GM23338 (cell line): ENCODE measurements at regions not wholly inside any gene's neighbourhood (a gene's known extent, or its start where the extent isn't known, plus 50 kb on each side); places are given as distances from the start of the nearest gene placed in this dataset.
"Not testable (repeated sequence)": the region's sequence is repeated elsewhere in the genome, so short reads cannot be mapped to it uniquely, and the experiment has no call there.

Experiments
- ATAC-seq: fragments of 200-7000 bp; cut with Tn5 transposase; 3 replicates; pipeline ENCODE4 v1.9.1; 2020
- DNase-seq: peaks from one replicate; pipeline ENCODE4 v3.0.0-alpha.2; 2015; ENCODE audit warnings: low spot score
- H2AFZ ChIP-seq: fragments of 200-600 bp; sonication (generic); 2 replicates; pipeline ENCODE4 v1.8.0; 2016; ENCODE audit warnings: antibody characterized with exemption, mild to moderate bottlenecking, moderate library complexity
- H3F3A ChIP-seq: fragments of 200-600 bp; sonication (generic); replicated peaks from 2 replicates; pipeline ENCODE4 v1.8.0; 2017; ENCODE audit warnings: antibody characterized with exemption, mixed run types, low read depth
- H3K27ac ChIP-seq: fragments of 200-600 bp; sonication (generic); 2 replicates; pipeline ENCODE4 v1.6.1; 2016; ENCODE audit warnings: low read depth
- H3K27me3 ChIP-seq: fragments of 200-600 bp; sonication (generic); 2 replicates; pipeline ENCODE4 v1.8.0; 2016; ENCODE audit warnings: mild to moderate bottlenecking, mixed run types, moderate library complexity; ENCODE audit not compliant: insufficient read depth
- H3K36me3 ChIP-seq: fragments of 200-600 bp; sonication (generic); 2 replicates; pipeline ENCODE4 v1.8.0; 2016; ENCODE audit warnings: mild to moderate bottlenecking; ENCODE audit not compliant: insufficient read depth
- H3K4me1 ChIP-seq: fragments of 200-600 bp; sonication (generic); 2 replicates; pipeline ENCODE4 v1.8.0; 2016; ENCODE audit warnings: mild to moderate bottlenecking, moderate library complexity; ENCODE audit not compliant: insufficient read depth
- H3K4me2 ChIP-seq: fragments of 200-600 bp; sonication (generic); 2 replicates; pipeline ENCODE4 v1.7.1; 2017; ENCODE audit warnings: mixed run types
- H3K4me3 ChIP-seq: fragments of 200-600 bp; sonication (generic); 2 replicates; pipeline ENCODE4 v1.6.1; 2016; ENCODE audit warnings: mixed run types
- H3K79me2 ChIP-seq: fragments of 200-600 bp; sonication (generic); replicated peaks from 2 replicates; pipeline ENCODE4 v1.8.0; 2017; ENCODE audit warnings: mild to moderate bottlenecking; ENCODE audit not compliant: insufficient read depth
- H3K9me2 ChIP-seq: fragments of 200-600 bp; sonication (generic); 2 replicates; pipeline ENCODE4 v1.8.0; 2017; ENCODE audit not compliant: insufficient read depth
- H4K20me1 ChIP-seq: fragments of 200-600 bp; sonication (generic); replicated peaks from 2 replicates; pipeline ENCODE4 v1.8.0; 2017; ENCODE audit warnings: mild to moderate bottlenecking; ENCODE audit not compliant: insufficient read depth
- H3K27ac Mint-ChIP-seq: 2 replicates; pipeline ENCODE4 v1.8.0; 2020; ENCODE audit warnings: inconsistent platforms, mild to moderate bottlenecking, moderate library complexity, mixed read lengths
- H3K27me3 Mint-ChIP-seq: 3 replicates; pipeline ENCODE4 v1.8.0; 2022; ENCODE audit warnings: low read depth, mild to moderate bottlenecking, moderate library complexity, mixed read lengths, inconsistent platforms; ENCODE audit not compliant: insufficient read depth, poor library complexity
- H3K36me3 Mint-ChIP-seq: 3 replicates; pipeline ENCODE4 v1.8.0; 2021; ENCODE audit warnings: low read depth, mild to moderate bottlenecking, inconsistent platforms, moderate library complexity, mixed read lengths
- H3K4me1 Mint-ChIP-seq: 3 replicates; pipeline ENCODE4 v1.8.0; 2020; ENCODE audit warnings: mild to moderate bottlenecking, inconsistent platforms, mixed read lengths
- H3K4me3 Mint-ChIP-seq: 3 replicates; pipeline ENCODE4 v1.8.0; 2021; ENCODE audit warnings: moderate library complexity, mild to moderate bottlenecking, inconsistent platforms, mixed read lengths
- H3K9me3 Mint-ChIP-seq: 3 replicates; pipeline ENCODE4 v1.8.0; 2020; ENCODE audit warnings: moderate library complexity, mild to moderate bottlenecking, inconsistent platforms, mixed read lengths
- CREB1 ChIP-seq: fragments of 250-450 bp; sonication (Bioruptor Pico); IDR thresholded peaks from 2 replicates; pipeline ENCODE4 v1.5.0; 2020; ENCODE audit warnings: low read depth, mild to moderate bottlenecking, moderate library complexity
- JUNB ChIP-seq: IDR thresholded peaks from one replicate; pipeline ENCODE4 v1.6.1; 2016; ENCODE audit warnings: antibody characterized with exemption; ENCODE audit not compliant: unreplicated experiment
- NANOG ChIP-seq: IDR thresholded peaks from 2 replicates; pipeline ENCODE4 v1.6.1; 2016; ENCODE audit warnings: antibody characterized with exemption, borderline replicate concordance
- STAT1 ChIP-seq: IDR thresholded peaks from one replicate; pipeline ENCODE4 v1.6.1; 2016; ENCODE audit warnings: antibody characterized with exemption; ENCODE audit not compliant: unreplicated experiment
- TF ChIP-seq, protein P1 (sequence below): fragments of 250-450 bp; sonication (Bioruptor Pico); IDR thresholded peaks from 2 replicates; pipeline ENCODE4 v1.5.0; 2020; ENCODE audit warnings: mild to moderate bottlenecking, moderate library complexity
- TF ChIP-seq, protein P2 (sequence below): IDR thresholded peaks from one replicate; pipeline ENCODE4 v1.6.1; 2018; ENCODE audit warnings: antibody characterized with exemption; ENCODE audit not compliant: unreplicated experiment

DNA sequence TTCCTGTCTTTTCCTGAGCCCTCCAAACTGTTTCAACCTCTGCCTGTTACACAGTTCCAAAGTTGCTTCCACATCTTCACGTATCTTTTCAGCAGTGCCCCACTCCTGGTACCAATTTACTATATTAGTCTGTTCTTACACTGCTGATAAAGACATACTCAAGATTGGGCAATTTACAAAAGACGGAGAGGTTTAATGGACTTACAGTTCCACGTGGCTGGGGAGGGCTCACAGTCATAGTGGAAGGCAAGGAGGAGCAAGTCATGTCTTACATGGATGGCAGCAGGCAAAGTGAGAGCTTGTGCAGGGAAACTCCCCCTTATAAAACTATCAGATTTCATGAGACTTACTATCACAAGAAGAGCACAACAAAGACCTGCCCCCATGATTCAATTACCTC lies 57.3 kb upstream of the NAMPT start:
- not testable (repeated sequence) for H3K4me1 ChIP-seq, H3K27me3 Mint-ChIP-seq, H3F3A ChIP-seq, H3K27ac Mint-ChIP-seq, H3K4me3 Mint-ChIP-seq, H3K4me1 Mint-ChIP-seq, H4K20me1 ChIP-seq, H3K4me3 ChIP-seq, H3K27ac ChIP-seq, H3K9me2 ChIP-seq, H2AFZ ChIP-seq, DNase-seq, H3K36me3 ChIP-seq, H3K4me2 ChIP-seq, H3K27me3 ChIP-seq, ATAC-seq, H3K79me2 ChIP-seq
- H3K9me3 Mint-ChIP-seq, result peaks cover 56% of the 10 kb centered on the region
- peaks cover 34% of the 10 kb centered on the region for H3K36me3 Mint-ChIP-seq

DNA sequence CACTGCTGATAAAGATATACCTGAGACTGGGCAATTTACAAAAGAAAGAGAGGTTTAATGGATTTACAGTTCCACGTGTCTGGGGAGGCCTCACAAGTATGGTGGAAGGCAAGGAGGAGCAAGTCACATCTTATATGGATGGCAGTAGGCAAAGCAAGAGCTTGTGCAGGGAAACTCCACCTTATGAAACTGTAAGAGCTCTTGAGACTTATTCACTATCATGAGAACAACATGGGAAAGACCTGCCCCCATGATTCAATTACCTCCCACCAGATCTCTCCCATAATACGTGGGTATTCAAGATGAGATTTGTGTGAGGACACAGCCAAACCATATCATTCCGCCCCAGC lies 55.4 kb upstream of the NAMPT start:
- not testable (repeated sequence) for H3K36me3 ChIP-seq, H3K27me3 ChIP-seq, ATAC-seq, H3K4me1 ChIP-seq, H3K4me2 ChIP-seq, H3K27ac Mint-ChIP-seq, H2AFZ ChIP-seq, DNase-seq, H3K27ac ChIP-seq, H3K4me3 Mint-ChIP-seq, H3K4me3 ChIP-seq, H3K9me2 ChIP-seq, H3K27me3 Mint-ChIP-seq, H3K79me2 ChIP-seq, H3K4me1 Mint-ChIP-seq, H3F3A ChIP-seq, H4K20me1 ChIP-seq
- Mint-ChIP-seq H3K9me3 (peaks cover 70% of the 10 kb centered on the region), H3K36me3 (peaks cover 34% of the 10 kb centered on the region)

DNA sequence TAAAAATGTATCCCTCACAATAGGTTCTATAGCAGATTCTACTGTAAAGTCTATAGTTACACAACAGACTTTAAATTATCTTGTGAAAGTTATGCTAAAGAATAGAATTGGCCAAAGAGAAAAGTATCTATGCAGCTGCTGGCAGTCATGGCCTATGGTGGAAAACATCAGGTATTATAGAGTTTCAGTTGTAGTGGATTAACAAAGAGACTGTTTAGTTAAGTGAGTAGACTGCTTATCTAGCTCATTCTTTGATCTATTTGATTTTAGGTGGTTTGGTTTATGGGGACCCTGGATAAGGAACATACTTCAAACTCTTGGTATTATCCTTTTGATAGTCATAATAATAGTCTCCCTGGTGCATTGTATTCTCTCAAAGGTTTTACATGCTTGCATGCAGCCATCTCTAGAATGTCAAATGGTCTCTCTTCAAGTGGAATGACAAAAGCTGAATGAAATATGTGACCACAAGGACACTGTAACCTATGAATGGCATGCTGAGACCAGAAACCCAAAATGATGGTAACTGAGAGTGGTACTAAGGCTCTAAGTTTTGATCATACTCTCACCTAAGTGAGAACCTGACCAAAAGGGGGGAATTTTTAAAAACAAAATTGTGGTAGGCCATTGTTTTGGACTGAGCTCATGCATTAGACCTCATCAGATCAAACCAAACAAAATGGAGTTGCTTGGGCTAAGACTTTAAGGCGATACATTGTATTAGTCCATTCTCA lies 54.9 kb upstream of the NAMPT start:
- Histone ChIP-seq H3F3A (no peaks in the 10 kb centered on the region), H3K4me1 (no peaks in the 10 kb centered on the region), H2AFZ (no peak overlapping the region), H3K36me3 (no peaks in the 10 kb centered on the region), H3K79me2 (no peaks in the 10 kb centered on the region), H3K4me2 (no peak overlapping the region), H4K20me1 (no peaks in the 10 kb centered on the region), H3K27me3 (no peaks in the 10 kb centered on the region), H3K9me2 (peaks cover 5% of the 10 kb centered on the region; the same call in 1 of the 2 replicates), H3K27ac (no peak overlapping the region), H3K4me3 (no peak overlapping the region)
- no peaks in the 10 kb centered on the region for H3K27me3 Mint-ChIP-seq
- H3K4me3 Mint-ChIP-seq, result no peak overlapping the region
- no peaks in the 10 kb centered on the region for H3K4me1 Mint-ChIP-seq
- H3K9me3 Mint-ChIP-seq, result peaks cover 70% of the 10 kb centered on the region
- no peak overlapping the region for H3K27ac Mint-ChIP-seq
- ATAC-seq, result no peak
- H3K36me3 Mint-ChIP-seq, result peaks cover 34% of the 10 kb centered on the region
- DNase-seq, result no peak
- TF ChIP-seq NANOG (no peak), CREB1 (CRISPR knock-in tag) (no peak), STAT1 (no peak), JUNB (no peak)
- TF ChIP-seq, protein P1, sequence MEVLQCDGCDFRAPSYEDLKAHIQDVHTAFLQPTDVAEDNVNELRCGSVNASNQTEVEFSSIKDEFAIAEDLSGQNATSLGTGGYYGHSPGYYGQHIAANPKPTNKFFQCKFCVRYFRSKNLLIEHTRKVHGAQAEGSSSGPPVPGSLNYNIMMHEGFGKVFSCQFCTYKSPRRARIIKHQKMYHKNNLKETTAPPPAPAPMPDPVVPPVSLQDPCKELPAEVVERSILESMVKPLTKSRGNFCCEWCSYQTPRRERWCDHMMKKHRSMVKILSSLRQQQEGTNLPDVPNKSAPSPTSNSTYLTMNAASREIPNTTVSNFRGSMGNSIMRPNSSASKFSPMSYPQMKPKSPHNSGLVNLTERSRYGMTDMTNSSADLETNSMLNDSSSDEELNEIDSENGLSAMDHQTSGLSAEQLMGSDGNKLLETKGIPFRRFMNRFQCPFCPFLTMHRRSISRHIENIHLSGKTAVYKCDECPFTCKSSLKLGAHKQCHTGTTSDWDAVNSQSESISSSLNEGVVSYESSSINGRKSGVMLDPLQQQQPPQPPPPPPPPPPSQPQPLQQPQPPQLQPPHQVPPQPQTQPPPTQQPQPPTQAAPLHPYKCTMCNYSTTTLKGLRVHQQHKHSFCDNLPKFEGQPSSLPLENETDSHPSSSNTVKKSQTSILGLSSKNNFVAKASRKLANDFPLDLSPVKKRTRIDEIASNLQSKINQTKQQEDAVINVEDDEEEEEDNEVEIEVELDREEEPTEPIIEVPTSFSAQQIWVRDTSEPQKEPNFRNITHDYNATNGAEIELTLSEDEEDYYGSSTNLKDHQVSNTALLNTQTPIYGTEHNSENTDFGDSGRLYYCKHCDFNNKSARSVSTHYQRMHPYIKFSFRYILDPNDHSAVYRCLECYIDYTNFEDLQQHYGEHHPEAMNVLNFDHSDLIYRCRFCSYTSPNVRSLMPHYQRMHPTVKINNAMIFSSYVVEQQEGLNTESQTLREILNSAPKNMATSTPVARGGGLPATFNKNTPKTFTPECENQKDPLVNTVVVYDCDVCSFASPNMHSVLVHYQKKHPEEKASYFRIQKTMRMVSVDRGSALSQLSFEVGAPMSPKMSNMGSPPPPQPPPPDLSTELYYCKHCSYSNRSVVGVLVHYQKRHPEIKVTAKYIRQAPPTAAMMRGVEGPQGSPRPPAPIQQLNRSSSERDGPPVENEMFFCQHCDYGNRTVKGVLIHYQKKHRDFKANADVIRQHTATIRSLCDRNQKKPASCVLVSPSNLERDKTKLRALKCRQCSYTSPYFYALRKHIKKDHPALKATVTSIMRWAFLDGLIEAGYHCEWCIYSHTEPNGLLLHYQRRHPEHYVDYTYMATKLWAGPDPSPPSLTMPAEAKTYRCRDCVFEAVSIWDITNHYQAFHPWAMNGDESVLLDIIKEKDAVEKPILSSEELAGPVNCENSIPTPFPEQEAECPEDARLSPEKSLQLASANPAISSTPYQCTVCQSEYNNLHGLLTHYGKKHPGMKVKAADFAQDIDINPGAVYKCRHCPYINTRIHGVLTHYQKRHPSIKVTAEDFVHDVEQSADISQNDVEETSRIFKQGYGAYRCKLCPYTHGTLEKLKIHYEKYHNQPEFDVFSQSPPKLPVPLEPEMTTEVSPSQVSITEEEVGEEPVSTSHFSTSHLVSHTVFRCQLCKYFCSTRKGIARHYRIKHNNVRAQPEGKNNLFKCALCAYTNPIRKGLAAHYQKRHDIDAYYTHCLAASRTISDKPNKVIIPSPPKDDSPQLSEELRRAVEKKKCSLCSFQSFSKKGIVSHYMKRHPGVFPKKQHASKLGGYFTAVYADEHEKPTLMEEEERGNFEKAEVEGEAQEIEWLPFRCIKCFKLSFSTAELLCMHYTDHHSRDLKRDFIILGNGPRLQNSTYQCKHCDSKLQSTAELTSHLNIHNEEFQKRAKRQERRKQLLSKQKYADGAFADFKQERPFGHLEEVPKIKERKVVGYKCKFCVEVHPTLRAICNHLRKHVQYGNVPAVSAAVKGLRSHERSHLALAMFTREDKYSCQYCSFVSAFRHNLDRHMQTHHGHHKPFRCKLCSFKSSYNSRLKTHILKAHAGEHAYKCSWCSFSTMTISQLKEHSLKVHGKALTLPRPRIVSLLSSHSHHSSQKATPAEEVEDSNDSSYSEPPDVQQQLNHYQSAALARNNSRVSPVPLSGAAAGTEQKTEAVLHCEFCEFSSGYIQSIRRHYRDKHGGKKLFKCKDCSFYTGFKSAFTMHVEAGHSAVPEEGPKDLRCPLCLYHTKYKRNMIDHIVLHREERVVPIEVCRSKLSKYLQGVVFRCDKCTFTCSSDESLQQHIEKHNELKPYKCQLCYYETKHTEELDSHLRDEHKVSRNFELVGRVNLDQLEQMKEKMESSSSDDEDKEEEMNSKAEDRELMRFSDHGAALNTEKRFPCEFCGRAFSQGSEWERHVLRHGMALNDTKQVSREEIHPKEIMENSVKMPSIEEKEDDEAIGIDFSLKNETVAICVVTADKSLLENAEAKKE, result no peak
- TF ChIP-seq, protein P2, sequence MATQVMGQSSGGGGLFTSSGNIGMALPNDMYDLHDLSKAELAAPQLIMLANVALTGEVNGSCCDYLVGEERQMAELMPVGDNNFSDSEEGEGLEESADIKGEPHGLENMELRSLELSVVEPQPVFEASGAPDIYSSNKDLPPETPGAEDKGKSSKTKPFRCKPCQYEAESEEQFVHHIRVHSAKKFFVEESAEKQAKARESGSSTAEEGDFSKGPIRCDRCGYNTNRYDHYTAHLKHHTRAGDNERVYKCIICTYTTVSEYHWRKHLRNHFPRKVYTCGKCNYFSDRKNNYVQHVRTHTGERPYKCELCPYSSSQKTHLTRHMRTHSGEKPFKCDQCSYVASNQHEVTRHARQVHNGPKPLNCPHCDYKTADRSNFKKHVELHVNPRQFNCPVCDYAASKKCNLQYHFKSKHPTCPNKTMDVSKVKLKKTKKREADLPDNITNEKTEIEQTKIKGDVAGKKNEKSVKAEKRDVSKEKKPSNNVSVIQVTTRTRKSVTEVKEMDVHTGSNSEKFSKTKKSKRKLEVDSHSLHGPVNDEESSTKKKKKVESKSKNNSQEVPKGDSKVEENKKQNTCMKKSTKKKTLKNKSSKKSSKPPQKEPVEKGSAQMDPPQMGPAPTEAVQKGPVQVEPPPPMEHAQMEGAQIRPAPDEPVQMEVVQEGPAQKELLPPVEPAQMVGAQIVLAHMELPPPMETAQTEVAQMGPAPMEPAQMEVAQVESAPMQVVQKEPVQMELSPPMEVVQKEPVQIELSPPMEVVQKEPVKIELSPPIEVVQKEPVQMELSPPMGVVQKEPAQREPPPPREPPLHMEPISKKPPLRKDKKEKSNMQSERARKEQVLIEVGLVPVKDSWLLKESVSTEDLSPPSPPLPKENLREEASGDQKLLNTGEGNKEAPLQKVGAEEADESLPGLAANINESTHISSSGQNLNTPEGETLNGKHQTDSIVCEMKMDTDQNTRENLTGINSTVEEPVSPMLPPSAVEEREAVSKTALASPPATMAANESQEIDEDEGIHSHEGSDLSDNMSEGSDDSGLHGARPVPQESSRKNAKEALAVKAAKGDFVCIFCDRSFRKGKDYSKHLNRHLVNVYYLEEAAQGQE, result no peak
